ENCODE measurements at regions not wholly inside any gene's neighbourhood (a gene's known extent, or its start where the extent isn't known, plus 50 kb on each side); places are given as distances from the start of the nearest gene placed in this dataset.
"Not testable (repeated sequence)": the region's sequence is repeated elsewhere in the genome, so short reads cannot be mapped to it uniquely, and the experiment has no call there.

DNA sequence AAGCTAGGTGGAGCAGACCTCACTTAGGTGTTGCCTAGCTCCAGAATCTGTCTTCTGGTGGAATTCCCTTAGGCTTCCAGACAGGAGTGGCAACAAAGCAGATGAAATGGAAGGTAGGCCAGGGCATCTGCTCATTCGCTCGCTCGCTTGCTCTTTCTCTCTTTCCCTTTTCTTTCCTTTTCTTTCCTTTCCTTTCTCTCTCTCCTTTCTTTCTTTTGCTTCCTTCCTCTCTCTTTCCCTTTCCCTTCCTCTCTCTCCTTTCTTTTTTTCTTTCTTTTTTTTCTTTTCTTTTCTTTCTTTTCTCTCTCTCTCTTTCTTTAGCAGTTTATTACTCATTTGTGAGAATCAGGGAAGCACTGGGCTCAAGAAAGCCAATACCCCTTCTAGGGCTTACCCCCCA lies 56.1 kb upstream of the NBPF19 start:
- H3K27me3 Mint-ChIP-seq, H3K9me3 Mint-ChIP-seq, H3K27ac Mint-ChIP-seq, H3K4me1 Mint-ChIP-seq, H3K4me3 Mint-ChIP-seq, H3K36me3 Mint-ChIP-seq: not testable (repeated sequence)

DNA sequence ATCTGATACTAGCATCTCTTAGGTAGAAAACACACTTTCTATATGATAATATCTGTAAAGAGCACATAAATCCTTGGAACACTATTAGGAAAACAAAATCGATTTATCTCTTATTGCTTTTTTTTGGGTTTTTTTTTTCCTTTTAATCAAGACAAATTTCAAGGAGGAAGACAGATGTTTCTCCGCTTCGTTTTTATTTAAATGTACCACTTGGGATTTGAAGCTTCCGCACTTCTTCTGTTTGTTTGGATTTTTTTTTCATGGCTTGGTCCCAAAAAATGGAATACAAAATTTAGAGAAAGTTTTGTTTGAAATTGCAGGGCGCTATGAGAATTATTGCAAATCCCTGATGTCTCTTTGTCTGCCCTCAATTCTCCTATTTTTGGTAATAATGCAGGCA lies 51.7 kb upstream of the NBPF19 start:
- H3K4me1 Mint-ChIP-seq, H3K4me3 Mint-ChIP-seq, H3K27me3 Mint-ChIP-seq, H3K9me3 Mint-ChIP-seq, H3K36me3 Mint-ChIP-seq, H3K27ac Mint-ChIP-seq: not testable (repeated sequence)

Measured in IgD-negative memory B cell (primary cell).